GM10266 (cell line): ENCODE measurements at regions not wholly inside any gene's neighbourhood (a gene's known extent, or its start where the extent isn't known, plus 50 kb on each side); places are given as distances from the start of the nearest gene placed in this dataset.

Experiments used
- DNase-seq: peaks from one replicate; pipeline ENCODE4 v3.0.0; 2012; ENCODE audit errors: extremely low spot score
- CTCF ChIP-seq: IDR thresholded peaks from 2 replicates; pipeline ENCODE4 v1.5.1; 2012; ENCODE audit warnings: mild to moderate bottlenecking, low read depth; ENCODE audit not compliant: control insufficient read depth, insufficient read depth; ENCODE audit errors: missing control alignments

GRCh38 chr2:16261071-16261470 lies 320.7 kb downstream of the MYCN start:
- DNase-seq: no peak
- TF ChIP-seq CTCF: no peak

GRCh38 chr2:16260041-16260830 lies 319.9 kb downstream of the MYCN start:
- TF ChIP-seq CTCF: no peak
- no peak for DNase-seq

GRCh38 chr2:16259010-16259409 lies 318.7 kb downstream of the MYCN start:
- no peak for TF ChIP-seq CTCF
- no peak for DNase-seq

DNA sequence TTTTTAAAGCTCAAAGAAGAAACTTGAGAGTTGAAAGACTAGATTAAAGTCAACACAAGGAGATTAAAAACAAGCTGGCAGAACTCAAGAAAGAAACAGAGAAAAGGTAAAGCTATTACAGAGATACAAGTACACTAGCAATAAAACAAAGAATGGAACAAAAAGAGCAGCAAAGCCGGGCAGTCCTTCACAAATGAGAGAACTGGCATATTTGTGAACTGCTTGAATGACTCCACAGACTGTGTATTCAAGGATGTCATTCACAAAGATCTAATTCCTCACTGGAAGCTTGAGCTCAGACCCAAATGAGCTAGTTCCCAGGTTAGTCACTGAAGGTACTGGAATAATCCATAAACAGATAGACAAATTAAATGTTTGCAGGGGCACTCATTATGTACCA lies 318.0 kb downstream of the MYCN start:
- no peak for TF ChIP-seq CTCF
- DNase-seq: no peak

- no peak for TF ChIP-seq CTCF
- no peak for DNase-seq
Observed at GRCh38 chr2:16257322-16258028, 317.1 kb downstream of the MYCN start.

DNA sequence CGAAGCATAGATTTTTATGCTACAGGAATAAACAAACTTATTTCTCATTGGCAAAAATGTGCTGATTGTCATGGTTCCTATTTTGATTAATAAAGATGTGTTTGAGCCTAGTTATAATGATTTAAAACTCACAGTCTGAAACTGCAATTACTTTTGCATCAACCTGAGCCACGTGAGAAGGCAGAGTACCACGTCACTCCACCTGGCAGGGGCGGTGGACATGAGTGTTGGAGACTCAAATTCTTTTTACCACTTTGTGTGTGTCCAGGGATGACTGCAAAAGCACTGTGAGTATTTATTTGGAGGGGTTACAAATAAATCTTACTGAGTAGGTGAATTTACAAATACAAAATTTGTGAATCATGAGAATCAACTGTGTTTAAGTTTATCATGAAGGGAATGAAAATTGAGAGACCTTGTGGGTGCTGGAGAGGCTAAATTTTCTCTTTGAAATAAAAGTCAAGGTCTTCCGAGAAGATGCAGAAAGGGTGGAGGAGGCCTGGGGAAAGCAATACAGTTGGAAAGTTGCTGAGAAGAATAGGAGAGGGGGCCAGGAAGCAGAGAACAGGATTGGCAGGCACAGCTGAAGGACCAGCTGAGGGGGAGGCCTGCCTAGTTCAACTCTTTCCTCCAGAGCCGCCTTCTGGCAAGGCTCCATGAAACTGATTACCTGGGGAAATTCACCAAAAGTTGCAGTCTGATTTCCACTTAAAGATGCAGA lies 316.4 kb downstream of the MYCN start:
- no peak for TF ChIP-seq CTCF
- DNase-seq: no peak
